B cell (primary cell): ENCODE measurements at regions not wholly inside any gene's neighbourhood (a gene's known extent, or its start where the extent isn't known, plus 50 kb on each side); places are given as distances from the start of the nearest gene placed in this dataset.

Experiments
- CTCF ChIP-seq: fragments of 200-600 bp; IDR thresholded peaks from one replicate; pipeline ENCODE4 v1.8.0; 2022; ENCODE audit warnings: antibody characterized with exemption, mild to moderate bottlenecking
- EZH2 ChIP-seq: IDR thresholded peaks from 2 replicates; pipeline ENCODE4 v1.6.1; 2012; ENCODE audit warnings: borderline replicate concordance, low read depth, mild to moderate bottlenecking, moderate library complexity, low read length; ENCODE audit not compliant: insufficient read depth, poor library complexity, severe bottlenecking

- TF ChIP-seq CTCF: no peak
- no peak for TF ChIP-seq EZH2
These were observed 94.9 kb upstream of the GOT2 start for GRCh38 chr16:58828901-58829545.
